ENCODE measurements at regions not wholly inside any gene's neighbourhood (a gene's known extent, or its start where the extent isn't known, plus 50 kb on each side); places are given as distances from the start of the nearest gene placed in this dataset.

DNA sequence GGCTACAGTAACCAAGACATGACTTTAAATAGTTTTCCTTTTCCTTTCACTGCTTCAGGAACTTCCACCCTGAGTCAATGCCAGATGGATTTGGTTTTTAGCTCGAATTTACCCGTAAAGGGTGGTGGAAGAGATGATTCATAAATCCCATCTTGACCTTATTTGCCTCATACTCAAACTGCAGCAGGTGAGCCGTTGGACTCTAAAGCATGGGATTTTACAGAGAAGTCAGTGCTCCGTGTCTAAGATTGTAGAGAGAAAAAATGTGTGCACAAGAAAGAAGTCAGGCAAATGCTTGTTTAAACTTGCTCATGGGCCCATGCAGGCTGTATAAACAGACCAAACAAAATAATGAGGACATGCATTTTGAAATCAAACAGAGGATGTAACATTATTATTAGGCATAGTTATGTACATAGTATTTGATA lies 369.7 kb upstream of the TRIB2 start:
- 59 to 73% methylated on average over 4 of the region's 4 CpGs for WGBS, 2 donors
- H3K4me3 ChIP-seq = no peak overlapping the region
- no peaks in the 10 kb centered on the region for H3K36me3 ChIP-seq
- H3K27me3 ChIP-seq = no peaks in the 10 kb centered on the region
- H3K27ac ChIP-seq = no peak overlapping the region
- no peaks in the 10 kb centered on the region for H3K4me1 ChIP-seq
- no peak for DNase-seq (ENCODE audit: low spot score in 2 of 2)
- H3K9me3 ChIP-seq = no peaks in the 10 kb centered on the region
- TF ChIP-seq EP300 (IDR thresholded peaks at IDR 0.05) (no peak), CTCF (IDR thresholded peaks at IDR 0.05) (no peak), POLR2A (IDR thresholded peaks at IDR 0.05) (no peak)

DNA sequence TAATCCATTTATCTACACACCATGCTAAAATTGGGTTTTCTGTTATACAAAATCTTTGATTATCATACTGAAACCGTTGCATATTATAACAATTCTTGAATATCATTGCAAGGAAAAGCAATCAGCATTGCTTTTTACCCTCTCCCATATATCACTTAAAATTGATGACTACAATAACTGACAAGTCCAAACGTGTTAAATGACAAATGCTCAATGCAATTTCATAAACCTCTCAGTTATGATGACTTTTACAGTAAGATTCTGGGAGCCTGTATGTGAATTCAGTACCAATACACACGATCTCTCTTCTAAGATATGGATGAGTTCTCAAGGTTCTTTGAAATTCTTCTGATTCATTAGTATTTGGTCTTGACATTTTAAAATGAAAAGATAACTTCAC lies 368.5 kb upstream of the TRIB2 start:
- TF ChIP-seq CTCF (IDR thresholded peaks at IDR 0.05) = no peak
- no peak for TF ChIP-seq EP300 (IDR thresholded peaks at IDR 0.05)
- TF ChIP-seq POLR2A (IDR thresholded peaks at IDR 0.05) = no peak
- no peaks in the 10 kb centered on the region for H3K36me3 ChIP-seq
- H3K4me1 ChIP-seq = no peaks in the 10 kb centered on the region
- no peaks in the 10 kb centered on the region for H3K27me3 ChIP-seq
- no peak overlapping the region for H3K27ac ChIP-seq
- H3K9me3 ChIP-seq = no peaks in the 10 kb centered on the region
- DNase-seq (ENCODE audit: low spot score in 2 of 2) = no peak
- H3K4me3 ChIP-seq = no peak overlapping the region
- 81 to 83% methylated on average over 3 of the region's 3 CpGs for WGBS, 2 donors

- DNase-seq (ENCODE audit: low spot score in 2 of 2) = no peak
- H3K4me3 ChIP-seq = no peak overlapping the region
- H3K27me3 ChIP-seq = no peaks in the 10 kb centered on the region
- H3K4me1 ChIP-seq = no peaks in the 10 kb centered on the region
- no peaks in the 10 kb centered on the region for H3K36me3 ChIP-seq
- H3K9me3 ChIP-seq = no peaks in the 10 kb centered on the region
- no peak overlapping the region for H3K27ac ChIP-seq
- 56 to 70% methylated on average over 4 of the region's 4 CpGs for WGBS, 2 donors
- TF ChIP-seq EP300 (IDR thresholded peaks at IDR 0.05) (no peak), CTCF (IDR thresholded peaks at IDR 0.05) (no peak), POLR2A (IDR thresholded peaks at IDR 0.05) (no peak)
Observed at GRCh38 chr2:12350821-12351220, 365.9 kb upstream of the TRIB2 start.

GRCh38 chr2:12352889-12353288 lies 363.8 kb upstream of the TRIB2 start:
- no peak for TF ChIP-seq EP300 (IDR thresholded peaks at IDR 0.05)
- TF ChIP-seq CTCF (IDR thresholded peaks at IDR 0.05) = no peak
- no peak for TF ChIP-seq POLR2A (IDR thresholded peaks at IDR 0.05)
- DNase-seq (ENCODE audit: low spot score in 2 of 2) = no peak
- 60% methylated on average over 1 of the region's 1 CpG for WGBS, 2 donors

DNA sequence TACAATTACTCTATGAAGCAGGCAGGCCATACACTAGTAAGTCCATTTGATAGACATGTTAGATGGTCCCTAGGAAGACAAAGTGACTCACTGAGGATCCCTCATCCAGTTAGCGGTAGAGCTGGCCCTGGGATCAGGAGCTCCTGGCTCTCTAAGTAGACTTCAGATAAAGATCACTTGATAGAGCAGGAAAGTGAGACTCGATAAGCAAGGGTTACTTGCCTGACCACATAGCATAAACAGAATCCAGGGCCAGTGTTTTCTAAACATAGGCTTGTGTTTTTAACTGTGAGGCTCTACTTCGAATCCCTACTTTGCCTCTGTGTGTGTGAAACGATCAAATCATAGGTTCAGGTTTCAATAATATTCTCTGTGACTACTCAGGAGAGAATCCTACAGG lies 355.2 kb upstream of the TRIB2 start:
- 84 to 85% methylated on average over 4 of the region's 4 CpGs for WGBS, 2 donors
- no peaks in the 10 kb centered on the region for H3K27me3 ChIP-seq
- peaks cover 0 to 6% (median 0%) of the 10 kb centered on the region in 4 donors for H3K9me3 ChIP-seq
- H3K4me3 ChIP-seq = no peak overlapping the region
- DNase-seq (ENCODE audit: low spot score in 2 of 2) = no peak
- H3K4me1 ChIP-seq = no peaks in the 10 kb centered on the region
- TF ChIP-seq POLR2A (IDR thresholded peaks at IDR 0.05) (no peak), EP300 (IDR thresholded peaks at IDR 0.05) (no peak), CTCF (IDR thresholded peaks at IDR 0.05) (no peak)
- H3K36me3 ChIP-seq = no peaks in the 10 kb centered on the region
- H3K27ac ChIP-seq = no peak overlapping the region

More at GRCh38 chr2:12352889-12353288, 363.8 kb upstream of the TRIB2 start:
- H3K27me3 ChIP-seq = no peaks in the 10 kb centered on the region
- H3K9me3 ChIP-seq = no peaks in the 10 kb centered on the region
- H3K27ac ChIP-seq = no peak overlapping the region
- H3K36me3 ChIP-seq = no peaks in the 10 kb centered on the region
- no peaks in the 10 kb centered on the region for H3K4me1 ChIP-seq
- no peak overlapping the region for H3K4me3 ChIP-seq

Data from tibial nerve (tissue), 4 donors.